ENCODE measurements at regions not wholly inside any gene's neighbourhood (a gene's known extent, or its start where the extent isn't known, plus 50 kb on each side); places are given as distances from the start of the nearest gene placed in this dataset.
"Not testable (repeated sequence)": the region's sequence is repeated elsewhere in the genome, so short reads cannot be mapped to it uniquely, and the experiment has no call there.

DNA sequence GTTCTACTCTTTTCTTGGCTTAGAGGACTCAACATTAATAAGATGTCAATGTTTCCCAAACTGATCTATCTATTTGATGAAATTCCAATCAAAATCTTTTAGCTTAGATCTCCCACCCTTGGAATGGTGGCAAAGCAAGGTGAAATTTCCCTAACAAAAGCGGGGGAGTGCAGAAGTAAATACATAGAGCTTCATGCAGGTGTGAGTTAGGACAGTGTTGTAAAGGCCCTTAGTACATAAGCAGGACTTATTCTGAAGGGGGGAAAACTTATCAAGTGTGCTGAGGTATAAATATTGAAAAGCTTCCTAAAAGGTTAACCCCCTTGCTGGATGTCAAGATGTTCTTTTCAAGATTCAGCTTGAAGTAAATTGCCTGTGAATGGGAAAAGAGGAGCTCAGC, 608.6 kb upstream of the CELF4 start:
- DNase-seq (ENCODE audit: low read depth in 2 of 2), result no peak
- TF ChIP-seq, protein P1, sequence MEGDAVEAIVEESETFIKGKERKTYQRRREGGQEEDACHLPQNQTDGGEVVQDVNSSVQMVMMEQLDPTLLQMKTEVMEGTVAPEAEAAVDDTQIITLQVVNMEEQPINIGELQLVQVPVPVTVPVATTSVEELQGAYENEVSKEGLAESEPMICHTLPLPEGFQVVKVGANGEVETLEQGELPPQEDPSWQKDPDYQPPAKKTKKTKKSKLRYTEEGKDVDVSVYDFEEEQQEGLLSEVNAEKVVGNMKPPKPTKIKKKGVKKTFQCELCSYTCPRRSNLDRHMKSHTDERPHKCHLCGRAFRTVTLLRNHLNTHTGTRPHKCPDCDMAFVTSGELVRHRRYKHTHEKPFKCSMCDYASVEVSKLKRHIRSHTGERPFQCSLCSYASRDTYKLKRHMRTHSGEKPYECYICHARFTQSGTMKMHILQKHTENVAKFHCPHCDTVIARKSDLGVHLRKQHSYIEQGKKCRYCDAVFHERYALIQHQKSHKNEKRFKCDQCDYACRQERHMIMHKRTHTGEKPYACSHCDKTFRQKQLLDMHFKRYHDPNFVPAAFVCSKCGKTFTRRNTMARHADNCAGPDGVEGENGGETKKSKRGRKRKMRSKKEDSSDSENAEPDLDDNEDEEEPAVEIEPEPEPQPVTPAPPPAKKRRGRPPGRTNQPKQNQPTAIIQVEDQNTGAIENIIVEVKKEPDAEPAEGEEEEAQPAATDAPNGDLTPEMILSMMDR (IDR thresholded peaks at IDR 0.05; ENCODE audit: low read depth, low read length), result no peak
- no peak overlapping the region for H3K4me3 ChIP-seq (replicated peaks in 1 of 2; ENCODE audit: low read depth in 2 of 2, low read length in 2 of 2)

DNA sequence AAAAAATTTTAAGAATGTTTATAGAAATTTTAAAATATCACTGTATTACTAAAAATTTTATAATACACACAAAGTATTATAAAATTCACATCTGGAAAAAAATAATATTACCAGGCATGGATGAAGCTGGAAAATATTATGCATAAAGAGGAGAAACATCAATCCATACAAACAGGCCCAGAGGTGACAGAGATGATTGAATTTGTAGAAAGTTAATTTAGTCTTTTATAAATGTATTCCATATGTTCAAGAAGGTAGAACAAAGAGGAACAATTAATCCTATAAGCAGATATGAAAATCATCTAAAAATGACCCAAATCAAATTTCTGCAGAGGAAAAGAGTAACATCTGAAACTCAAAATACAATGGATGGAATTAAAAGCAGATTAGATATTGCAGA, 605.2 kb upstream of the CELF4 start:
- TF ChIP-seq, protein P1 (IDR thresholded peaks at IDR 0.05; ENCODE audit: low read depth, low read length), result no peak
- H3K4me3 ChIP-seq (replicated peaks in 1 of 2; ENCODE audit: low read depth in 2 of 2, low read length in 2 of 2), result no peak overlapping the region

DNA sequence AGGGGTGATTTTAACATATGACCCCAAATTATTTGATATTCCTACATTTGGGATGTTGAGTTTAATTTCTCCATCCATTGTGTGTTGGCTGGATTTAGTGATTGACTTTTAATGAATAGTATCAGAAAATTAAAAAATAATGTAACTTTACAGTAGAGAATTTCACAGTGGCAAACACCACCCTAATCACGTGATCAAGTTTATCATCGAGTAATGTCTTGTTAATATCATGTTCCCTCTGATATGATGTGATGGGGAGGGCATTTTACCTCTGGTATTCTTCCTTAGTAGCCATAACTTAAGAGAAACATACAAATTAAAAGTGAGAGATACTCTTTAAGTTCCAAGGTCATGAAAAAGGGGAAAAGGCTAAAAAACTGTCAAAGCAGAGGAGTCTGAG, 602.0 kb upstream of the CELF4 start:
- DNase-seq (ENCODE audit: low read depth in 2 of 2), result no peak
- no peak overlapping the region for H3K4me3 ChIP-seq (replicated peaks in 1 of 2; ENCODE audit: low read depth in 2 of 2, low read length in 2 of 2)
- TF ChIP-seq, protein P1 (IDR thresholded peaks at IDR 0.05; ENCODE audit: low read depth, low read length), result no peak

More for the DNA sequence above, 605.2 kb upstream of the CELF4 start:
- no peak for DNase-seq (ENCODE audit: low read depth in 2 of 2)

DNA sequence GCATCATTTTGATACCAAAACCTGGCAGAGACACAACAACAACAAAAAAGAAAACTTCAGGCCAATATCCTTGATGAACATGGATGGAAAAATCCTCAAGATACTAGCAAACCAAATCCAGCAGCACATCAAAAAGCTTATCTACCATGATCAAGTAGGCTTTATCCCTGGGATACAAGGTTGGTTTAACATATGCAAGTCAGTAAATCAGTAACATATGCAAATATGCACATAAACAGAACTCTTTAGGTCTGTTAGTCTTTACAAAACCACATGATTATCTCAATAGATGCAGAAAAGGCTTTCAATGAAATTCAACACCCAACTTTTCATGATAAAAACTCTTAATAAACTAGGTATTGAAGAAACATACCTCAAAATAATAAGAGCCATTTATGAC, 587.5 kb upstream of the CELF4 start:
- not testable (repeated sequence) for DNase-seq (ENCODE audit: low read depth in 2 of 2); H3K4me3 ChIP-seq (replicated peaks in 1 of 2; ENCODE audit: low read depth in 2 of 2, low read length in 2 of 2)

DNA sequence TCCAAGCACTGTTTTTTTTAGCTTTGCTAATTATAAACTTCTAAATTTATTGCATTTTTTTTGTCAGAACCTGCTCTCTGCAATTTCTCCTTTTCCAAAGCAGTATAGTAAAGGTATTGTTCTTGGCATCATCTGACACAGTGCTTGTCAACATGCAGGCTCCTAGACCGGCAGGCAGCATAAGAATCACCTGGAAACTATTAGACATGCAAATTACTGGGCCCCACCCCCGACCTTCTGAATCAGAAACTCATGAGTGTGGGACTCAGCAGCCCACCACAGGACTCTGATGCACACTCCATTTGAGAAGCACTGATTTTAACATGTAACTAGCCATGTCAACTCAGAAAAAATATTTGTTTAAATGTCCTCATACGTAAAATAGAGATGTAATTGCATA, 551.1 kb upstream of the CELF4 start:
- H3K4me3 ChIP-seq (replicated peaks in 1 of 2; ENCODE audit: low read depth in 2 of 2, low read length in 2 of 2), result no peak overlapping the region
- DNase-seq (ENCODE audit: low read depth in 2 of 2), result no peak
- TF ChIP-seq, protein P1 (IDR thresholded peaks at IDR 0.05; ENCODE audit: low read depth, low read length), result no peak

DNA sequence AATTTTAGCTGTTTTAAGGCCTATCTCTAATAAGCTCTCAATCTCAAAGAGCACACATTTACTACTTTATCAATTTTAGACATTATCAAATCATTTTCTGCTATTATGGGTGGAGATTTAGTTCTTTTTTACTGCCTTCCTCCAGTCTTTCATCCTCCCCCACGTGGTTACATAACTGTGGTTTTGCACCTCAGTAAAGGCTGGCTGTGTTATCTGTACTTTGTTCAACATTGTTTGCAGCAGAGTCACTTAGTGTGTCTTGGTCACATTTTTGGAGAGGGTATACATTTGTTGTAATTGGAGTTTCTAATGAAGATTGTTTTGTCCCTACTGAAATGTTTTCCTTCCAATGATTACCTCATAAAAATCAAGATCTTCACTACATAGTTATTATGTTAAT, 549.6 kb upstream of the CELF4 start:
- TF ChIP-seq, protein P1 (IDR thresholded peaks at IDR 0.05; ENCODE audit: low read depth, low read length), result no peak
- DNase-seq (ENCODE audit: low read depth in 2 of 2), result no peak
- H3K4me3 ChIP-seq (replicated peaks in 1 of 2; ENCODE audit: low read depth in 2 of 2, low read length in 2 of 2), result no peak overlapping the region

DNA sequence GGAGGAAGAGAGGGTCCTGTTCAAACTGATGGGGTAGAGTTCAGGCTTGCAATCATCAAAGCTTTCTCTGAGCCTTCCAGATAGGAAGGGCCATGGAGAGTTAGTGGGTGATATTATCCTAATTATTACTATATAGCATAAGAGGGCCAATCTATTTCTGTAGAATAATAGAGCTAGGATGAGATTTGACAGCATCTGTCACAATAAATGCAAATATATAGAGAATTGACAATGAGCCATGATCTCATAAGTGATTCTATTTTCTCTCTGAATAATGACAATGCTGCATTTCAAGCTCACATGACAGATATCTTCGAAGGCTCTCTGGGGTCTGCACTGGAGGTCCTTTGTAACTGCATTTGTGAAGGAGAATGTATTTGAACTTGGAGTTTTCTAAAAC, 521.9 kb upstream of the CELF4 start:
- DNase-seq (ENCODE audit: low read depth in 2 of 2), result no peak
- TF ChIP-seq, protein P1 (IDR thresholded peaks at IDR 0.05; ENCODE audit: low read depth, low read length), result no peak
- H3K4me3 ChIP-seq (replicated peaks in 1 of 2; ENCODE audit: low read depth in 2 of 2, low read length in 2 of 2), result no peak overlapping the region
